AG04450 (cell line): ENCODE measurements at regions not wholly inside any gene's neighbourhood (a gene's known extent, or its start where the extent isn't known, plus 50 kb on each side); places are given as distances from the start of the nearest gene placed in this dataset.

Source experiments
- CTCF ChIA-PET: fragments of 300-600, 350-600 bp; formaldehyde crosslinking; extraction: SDS; loops from one replicate; lab custom pipeline; 2022; ENCODE audit warnings: antibody characterized with exemption, inconsistent platforms; lab: Charles Lee
- POLR2A ChIA-PET: fragments of 350-600 bp; formaldehyde crosslinking; extraction: SDS; loops from one replicate; lab custom pipeline; 2021; ENCODE audit warnings: antibody characterized with exemption, inconsistent platforms; lab: Yijun Ruan, JAX
- DNase-seq: peaks from one replicate; pipeline ENCODE4 v3.0.0-alpha.2; 2011; ENCODE audit warnings: low read depth, low spot score
- H3K27ac ChIP-seq: one replicate; pipeline ENCODE4 v1.5.1; 2012; ENCODE audit warnings: low read depth, low read length, control low read depth
- H3K27me3 ChIP-seq: one replicate; pipeline ENCODE4 v1.6.0; 2012; ENCODE audit warnings: low read length; ENCODE audit not compliant: control insufficient read depth, insufficient read depth
- H3K4me3 ChIP-seq: 2 replicates; pipeline ENCODE4 v1.5.1; 2011; ENCODE audit warnings: mild to moderate bottlenecking, low read depth, low read length, control low read depth
- H3K9me3 ChIP-seq: 2 replicates; pipeline ENCODE4 v1.5.1; 2012; ENCODE audit warnings: low read length; ENCODE audit not compliant: control insufficient read depth, insufficient read depth
- TF ChIP-seq, protein P1 (sequence below): IDR thresholded peaks from 2 replicates; pipeline ENCODE4 v1.5.1; 2011; ENCODE audit warnings: low read depth, low read length, control low read depth, inconsistent platforms

DNA sequence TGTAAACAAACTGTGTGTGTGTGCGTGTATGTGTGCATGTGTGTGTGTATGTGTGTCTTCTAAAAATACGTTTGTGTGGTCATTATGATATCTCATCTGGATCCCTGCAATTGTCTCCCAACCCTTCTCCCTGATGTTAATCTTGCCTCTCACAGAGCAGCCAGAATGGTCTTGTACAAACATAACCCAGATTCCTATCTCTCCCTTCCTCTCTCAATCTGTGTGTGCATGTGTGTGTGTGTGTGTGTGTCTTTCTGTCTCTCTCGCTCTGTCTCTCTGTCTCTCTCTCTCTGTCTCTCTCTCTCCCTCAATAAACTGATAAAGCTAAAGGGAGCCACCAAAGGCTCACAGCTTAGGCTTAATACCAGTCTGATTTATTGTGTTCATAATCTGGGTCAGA lies 210.8 kb downstream of the PAX3 start:
- no peak for DNase-seq
- Histone ChIP-seq H3K4me3 (no peak overlapping the region), H3K27me3 (no peaks in the 10 kb centered on the region), H3K9me3 (no peaks in the 10 kb centered on the region), H3K27ac (no peak overlapping the region)
- ChIA-PET CTCF (interaction anchor here (0.6 kb wide), 1 partner anchor 1280 kb away, joined by 4 read pairs; no protein-coding TSS in a partner anchor), POLR2A (no interaction called here)
- TF ChIP-seq, protein P1, sequence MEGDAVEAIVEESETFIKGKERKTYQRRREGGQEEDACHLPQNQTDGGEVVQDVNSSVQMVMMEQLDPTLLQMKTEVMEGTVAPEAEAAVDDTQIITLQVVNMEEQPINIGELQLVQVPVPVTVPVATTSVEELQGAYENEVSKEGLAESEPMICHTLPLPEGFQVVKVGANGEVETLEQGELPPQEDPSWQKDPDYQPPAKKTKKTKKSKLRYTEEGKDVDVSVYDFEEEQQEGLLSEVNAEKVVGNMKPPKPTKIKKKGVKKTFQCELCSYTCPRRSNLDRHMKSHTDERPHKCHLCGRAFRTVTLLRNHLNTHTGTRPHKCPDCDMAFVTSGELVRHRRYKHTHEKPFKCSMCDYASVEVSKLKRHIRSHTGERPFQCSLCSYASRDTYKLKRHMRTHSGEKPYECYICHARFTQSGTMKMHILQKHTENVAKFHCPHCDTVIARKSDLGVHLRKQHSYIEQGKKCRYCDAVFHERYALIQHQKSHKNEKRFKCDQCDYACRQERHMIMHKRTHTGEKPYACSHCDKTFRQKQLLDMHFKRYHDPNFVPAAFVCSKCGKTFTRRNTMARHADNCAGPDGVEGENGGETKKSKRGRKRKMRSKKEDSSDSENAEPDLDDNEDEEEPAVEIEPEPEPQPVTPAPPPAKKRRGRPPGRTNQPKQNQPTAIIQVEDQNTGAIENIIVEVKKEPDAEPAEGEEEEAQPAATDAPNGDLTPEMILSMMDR = no peak

DNA sequence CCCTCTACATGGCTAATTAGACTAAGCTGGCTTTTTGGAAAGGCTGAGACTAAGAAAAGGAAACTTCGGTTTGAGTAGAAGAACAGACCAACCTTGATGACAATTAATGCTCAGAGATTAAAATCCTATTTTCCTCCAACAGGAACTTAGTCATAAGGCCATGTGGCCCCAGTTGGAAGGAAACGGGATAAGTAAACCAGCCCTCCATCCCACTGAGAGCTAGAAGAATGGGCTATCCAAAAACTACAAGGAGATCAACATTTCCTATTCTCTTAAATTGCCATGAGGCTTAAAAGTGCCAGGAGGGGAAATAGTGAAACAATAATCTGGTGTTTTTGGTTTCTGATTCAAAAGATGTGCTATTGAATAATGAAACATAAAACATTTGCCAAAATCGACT lies 216.6 kb downstream of the PAX3 start:
- TF ChIP-seq, protein P1 = no peak
- ChIA-PET POLR2A (no interaction called here), CTCF (interaction anchor here (1.2 kb wide), 1 partner anchor 487 kb away, joined by 3 read pairs; no protein-coding TSS in a partner anchor)
- Histone ChIP-seq H3K27ac (no peak overlapping the region), H3K27me3 (no peaks in the 10 kb centered on the region), H3K9me3 (no peaks in the 10 kb centered on the region), H3K4me3 (no peak overlapping the region)
- no peak for DNase-seq

DNA sequence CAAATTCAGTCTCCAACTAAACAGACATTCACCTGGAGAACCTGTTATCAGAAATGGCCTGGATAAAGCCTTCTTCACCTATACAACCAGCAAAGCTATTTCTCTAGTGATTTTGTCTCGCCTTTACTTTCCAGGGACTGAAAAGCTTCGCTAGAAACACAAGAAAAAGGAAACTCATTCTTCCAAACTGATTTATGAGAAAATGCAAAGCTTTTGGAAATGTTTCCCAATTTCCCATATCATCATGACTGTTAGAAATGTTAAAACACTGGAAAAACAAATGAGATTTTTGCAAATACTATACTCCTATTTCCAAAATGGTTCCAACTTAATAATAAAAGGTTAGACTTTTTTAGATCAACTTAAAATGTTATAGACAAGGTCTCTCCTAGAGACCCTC lies 218.7 kb downstream of the PAX3 start:
- POLR2A ChIA-PET = no interaction called here

DNA sequence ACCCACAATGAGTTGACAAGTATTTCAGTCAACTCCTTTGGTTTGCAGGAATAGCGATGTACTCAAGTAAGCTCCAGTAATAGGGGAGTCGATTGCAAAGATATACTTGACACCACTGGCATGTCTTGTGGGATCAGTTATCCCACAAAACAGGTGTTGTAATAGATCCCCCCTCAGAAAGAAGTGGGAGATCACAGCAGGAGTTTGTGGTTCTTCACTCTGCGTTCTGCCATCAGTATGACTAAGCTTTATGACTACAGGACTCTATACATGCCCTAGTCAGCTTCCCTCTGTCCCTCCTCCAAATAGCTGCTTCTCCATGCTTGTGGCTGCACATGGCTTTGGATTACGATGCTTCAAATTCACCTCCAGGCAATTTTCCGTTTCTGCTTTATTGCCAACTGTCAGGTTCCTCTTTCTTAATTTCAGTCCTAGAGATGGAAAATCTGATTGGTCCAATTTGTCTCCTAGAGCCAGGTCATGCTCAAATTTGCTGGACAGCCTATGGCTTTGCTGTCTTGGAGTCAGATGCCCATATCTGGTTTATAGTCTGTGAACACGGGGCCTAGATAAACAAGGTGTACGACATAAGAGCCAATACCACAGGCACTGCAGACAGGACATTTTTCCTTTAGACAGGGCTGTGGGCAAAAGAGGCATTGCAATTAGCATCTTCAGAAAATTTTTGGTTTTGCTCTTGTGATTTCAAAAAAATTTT lies 221.7 kb downstream of the PAX3 start:
- no peak overlapping the region for H3K4me3 ChIP-seq
- ChIA-PET CTCF (no interaction called here), POLR2A (no interaction called here)
- no peaks in the 10 kb centered on the region for H3K9me3 ChIP-seq
- no peak for DNase-seq
- H3K27me3 ChIP-seq = no peaks in the 10 kb centered on the region
- no peak overlapping the region for H3K27ac ChIP-seq
- TF ChIP-seq, protein P1 = no peak

More for the DNA sequence above, 218.7 kb downstream of the PAX3 start:
- H3K27me3 ChIP-seq = no peaks in the 10 kb centered on the region
- CTCF ChIA-PET = no interaction called here
- no peak overlapping the region for H3K4me3 ChIP-seq
- no peak for DNase-seq
- no peaks in the 10 kb centered on the region for H3K9me3 ChIP-seq
- TF ChIP-seq, protein P1 = no peak
- H3K27ac ChIP-seq = no peak overlapping the region

DNA sequence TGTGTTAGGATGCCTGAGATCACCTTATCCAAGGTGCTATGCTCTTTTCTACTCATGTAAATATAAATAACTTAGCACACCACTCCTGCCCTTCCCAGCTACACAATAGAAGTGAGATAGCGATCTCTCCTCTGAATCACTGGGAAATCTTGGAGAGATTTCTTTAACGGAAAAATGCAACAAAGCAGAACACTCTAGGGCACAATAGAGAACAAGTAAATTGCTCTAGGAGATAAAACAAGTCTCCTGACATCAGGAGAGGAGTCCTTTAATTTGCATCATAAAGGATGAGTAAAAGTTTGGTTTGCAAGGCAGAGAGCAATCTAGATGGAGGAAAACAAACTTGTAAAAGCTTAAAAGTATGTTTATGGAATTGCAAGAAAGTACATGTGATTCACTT lies 224.1 kb downstream of the PAX3 start:
- Histone ChIP-seq H3K4me3 (no peak overlapping the region), H3K9me3 (no peaks in the 10 kb centered on the region), H3K27ac (no peak overlapping the region), H3K27me3 (no peaks in the 10 kb centered on the region)
- TF ChIP-seq, protein P1 = no peak
- CTCF ChIA-PET = no interaction called here
- no peak for DNase-seq
- POLR2A ChIA-PET = no interaction called here
